Endodermal cell (in vitro differentiated cells): ENCODE measurements at regions not wholly inside any gene's neighbourhood (a gene's known extent, or its start where the extent isn't known, plus 50 kb on each side); places are given as distances from the start of the nearest gene placed in this dataset.

Source experiments
- DNase-seq: peaks from one replicate; pipeline ENCODE4 v3.0.0-alpha.2; 2017
- H3K27ac ChIP-seq: 2 replicates; pipeline ENCODE4 v1.5.1; 2013; ENCODE audit warnings: mild to moderate bottlenecking, low read depth, low read length, moderate library complexity
- H3K27me3 ChIP-seq: 2 replicates; pipeline ENCODE4 v1.6.1; 2013; ENCODE audit warnings: mild to moderate bottlenecking, low read length, moderate library complexity; ENCODE audit not compliant: insufficient read depth, control insufficient read depth, poor library complexity, severe bottlenecking
- H3K36me3 ChIP-seq: 2 replicates; pipeline ENCODE4 v1.7.0; 2013; ENCODE audit warnings: mild to moderate bottlenecking, low read length, moderate library complexity; ENCODE audit not compliant: control insufficient read depth, insufficient read depth
- H3K4me1 ChIP-seq: one replicate; pipeline ENCODE4 v1.7.0; 2013; ENCODE audit warnings: low read length; ENCODE audit not compliant: control insufficient read depth, insufficient read depth
- H3K4me3 ChIP-seq: 2 replicates; pipeline ENCODE4 v1.5.1; 2013; ENCODE audit warnings: mild to moderate bottlenecking, low read length, moderate library complexity
- H3K9ac ChIP-seq: 2 replicates; pipeline ENCODE4 v1.6.1; 2013; ENCODE audit warnings: mild to moderate bottlenecking, low read length, moderate library complexity; ENCODE audit not compliant: poor library complexity, severe bottlenecking; ENCODE audit errors: extremely low read depth
- H3K9me3 ChIP-seq: 2 replicates; pipeline ENCODE4 v1.6.1; 2013; ENCODE audit warnings: mild to moderate bottlenecking, low read length, moderate library complexity; ENCODE audit not compliant: control insufficient read depth
- H3K27ac Mint-ChIP-seq: 2 replicates; pipeline ENCODE4 v1.8.0; 2020; ENCODE audit warnings: mixed read lengths
- H3K27me3 Mint-ChIP-seq: 2 replicates; pipeline ENCODE4 v1.8.0; 2021; ENCODE audit warnings: mild to moderate bottlenecking, mixed read lengths; ENCODE audit not compliant: insufficient read depth
- H3K36me3 Mint-ChIP-seq: 2 replicates; pipeline ENCODE4 v1.8.0; 2020; ENCODE audit warnings: low read depth, mixed read lengths
- H3K4me1 Mint-ChIP-seq: 2 replicates; pipeline ENCODE4 v1.8.0; 2020; ENCODE audit warnings: mixed read lengths
- H3K4me3 Mint-ChIP-seq: 2 replicates; pipeline ENCODE4 v1.8.0; 2020; ENCODE audit warnings: mild to moderate bottlenecking, moderate library complexity, mixed read lengths
- H3K9me3 Mint-ChIP-seq: 2 replicates; pipeline ENCODE4 v1.8.0; 2020; ENCODE audit warnings: mild to moderate bottlenecking, mixed read lengths
- WGBS, 2 experiments: methylation state at CpG; one replicate each; pipeline versions ENCODE4 v1.1.5 to v1.1.7; 2013; ENCODE audit warnings: missing lambda C conversion rate in 2 of 2, mixed read lengths in 1 of 2; ENCODE audit not compliant: insufficient coverage in 1 of 2, insufficient read length in 1 of 2; 5-methylcytosine and 5-hydroxymethylcytosine counted together
- TF ChIP-seq, protein P1 (sequence below): fragments of 200-600 bp; sonication (generic); conservative IDR thresholded peaks from 2 replicates; pipeline ENCODE4 v1.5.0; 2021; ENCODE audit warnings: antibody characterized with exemption, mild to moderate bottlenecking

DNA sequence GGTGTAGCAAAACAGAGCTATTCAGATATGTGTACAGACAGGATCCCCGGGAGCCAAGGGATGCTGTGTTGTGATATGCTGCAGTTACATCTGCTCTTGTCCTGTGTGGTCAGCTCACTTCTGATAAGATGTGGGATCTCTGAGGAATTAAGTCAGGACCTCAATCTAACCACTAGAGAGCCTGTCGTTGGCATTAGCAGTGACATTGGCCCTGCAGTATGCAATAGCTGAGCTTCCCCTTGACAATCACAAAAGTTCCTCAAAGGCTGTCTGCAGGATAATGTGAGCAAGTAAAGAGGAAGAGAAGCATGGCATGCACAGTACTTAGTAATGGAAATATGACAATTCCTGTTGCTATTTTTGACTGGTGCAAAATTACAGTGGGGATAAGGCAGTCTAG lies 203.4 kb upstream of the MIR17HG start:
- no peak overlapping the region for H3K4me3 ChIP-seq
- H3K36me3 ChIP-seq: no peaks in the 10 kb centered on the region
- H3K9ac ChIP-seq: no peak overlapping the region
- TF ChIP-seq, protein P1, sequence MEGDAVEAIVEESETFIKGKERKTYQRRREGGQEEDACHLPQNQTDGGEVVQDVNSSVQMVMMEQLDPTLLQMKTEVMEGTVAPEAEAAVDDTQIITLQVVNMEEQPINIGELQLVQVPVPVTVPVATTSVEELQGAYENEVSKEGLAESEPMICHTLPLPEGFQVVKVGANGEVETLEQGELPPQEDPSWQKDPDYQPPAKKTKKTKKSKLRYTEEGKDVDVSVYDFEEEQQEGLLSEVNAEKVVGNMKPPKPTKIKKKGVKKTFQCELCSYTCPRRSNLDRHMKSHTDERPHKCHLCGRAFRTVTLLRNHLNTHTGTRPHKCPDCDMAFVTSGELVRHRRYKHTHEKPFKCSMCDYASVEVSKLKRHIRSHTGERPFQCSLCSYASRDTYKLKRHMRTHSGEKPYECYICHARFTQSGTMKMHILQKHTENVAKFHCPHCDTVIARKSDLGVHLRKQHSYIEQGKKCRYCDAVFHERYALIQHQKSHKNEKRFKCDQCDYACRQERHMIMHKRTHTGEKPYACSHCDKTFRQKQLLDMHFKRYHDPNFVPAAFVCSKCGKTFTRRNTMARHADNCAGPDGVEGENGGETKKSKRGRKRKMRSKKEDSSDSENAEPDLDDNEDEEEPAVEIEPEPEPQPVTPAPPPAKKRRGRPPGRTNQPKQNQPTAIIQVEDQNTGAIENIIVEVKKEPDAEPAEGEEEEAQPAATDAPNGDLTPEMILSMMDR: peak; percentile 36
- Mint-ChIP-seq H3K27me3 (no peaks in the 10 kb centered on the region), H3K4me1 (peaks cover 21% of the 10 kb centered on the region), H3K27ac (no peak overlapping the region), H3K4me3 (no peak overlapping the region), H3K36me3 (no peaks in the 10 kb centered on the region), H3K9me3 (no peaks in the 10 kb centered on the region)
- H3K27ac ChIP-seq: no peak overlapping the region
- H3K27me3 ChIP-seq: no peaks in the 10 kb centered on the region
- peaks cover 4% of the 10 kb centered on the region for H3K4me1 ChIP-seq
- no peaks in the 10 kb centered on the region for H3K9me3 ChIP-seq
- WGBS, 2 experiments: 75 to 90% methylated on average over 1 to 2 of the region's 2 CpGs
- DNase-seq: no peak

DNA sequence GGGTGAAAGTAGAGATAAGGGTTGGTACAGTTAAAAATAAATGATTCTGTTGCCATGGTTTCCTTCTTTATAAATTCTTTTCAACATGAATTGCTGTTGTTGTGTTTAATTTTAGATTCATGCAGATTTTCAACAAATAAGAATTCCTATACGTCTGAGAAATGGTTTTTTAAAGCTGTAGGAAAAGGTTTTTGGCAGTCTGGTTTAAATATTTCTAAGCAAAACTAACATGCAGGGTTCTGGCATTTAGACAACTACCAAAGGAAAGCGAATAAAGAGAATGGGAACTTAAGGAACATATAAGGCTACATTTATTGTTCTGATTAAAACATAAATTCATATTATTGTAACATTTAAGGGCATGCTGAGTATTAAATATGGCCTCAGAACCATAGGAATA lies 203.0 kb upstream of the MIR17HG start:
- Histone ChIP-seq H3K9ac (no peak overlapping the region), H3K4me1 (peaks cover 4% of the 10 kb centered on the region), H3K27ac (no peak overlapping the region), H3K4me3 (no peak overlapping the region), H3K9me3 (no peaks in the 10 kb centered on the region), H3K27me3 (no peaks in the 10 kb centered on the region), H3K36me3 (no peaks in the 10 kb centered on the region)
- 77% methylated on average over 2 of the region's 2 CpGs; no CpG with 5 or more reads in 1 of the 2 experiments for WGBS, 2 experiments
- H3K27ac Mint-ChIP-seq: no peak overlapping the region
- H3K4me3 Mint-ChIP-seq: no peak overlapping the region
- H3K9me3 Mint-ChIP-seq: no peaks in the 10 kb centered on the region
- H3K36me3 Mint-ChIP-seq: no peaks in the 10 kb centered on the region
- DNase-seq: no peak
- TF ChIP-seq, protein P1: no peak
- H3K27me3 Mint-ChIP-seq: no peaks in the 10 kb centered on the region
- H3K4me1 Mint-ChIP-seq: peaks cover 21% of the 10 kb centered on the region

DNA sequence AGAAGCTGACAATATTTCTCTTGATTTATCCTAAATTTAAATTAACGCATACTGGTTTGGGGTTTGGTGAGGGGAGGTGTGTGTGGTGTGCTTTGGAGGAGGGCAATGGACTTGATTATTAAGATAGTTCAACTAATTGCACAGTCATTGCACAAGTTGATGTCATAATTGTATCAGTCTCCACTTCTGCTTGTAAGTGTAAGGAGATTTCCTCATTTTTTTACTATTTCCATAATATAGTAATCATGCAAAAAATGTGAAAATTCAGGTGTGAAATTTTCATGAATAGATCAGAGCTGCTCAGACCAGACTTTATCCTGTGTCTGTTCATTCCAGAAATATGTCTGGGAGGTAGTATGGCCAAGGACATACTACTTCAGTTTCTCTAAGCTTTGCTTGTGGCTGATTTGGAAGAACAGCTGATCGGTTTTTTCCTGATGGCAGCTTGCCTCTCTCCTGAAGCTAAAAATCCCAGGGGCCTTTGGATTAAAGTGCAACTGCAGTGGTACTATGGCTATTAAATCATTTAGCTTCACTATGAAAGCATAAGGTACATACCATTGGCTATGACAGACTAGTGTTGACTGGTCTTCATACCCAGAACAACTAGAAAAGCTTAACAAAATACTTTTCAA lies 201.8 kb upstream of the MIR17HG start:
- TF ChIP-seq, protein P1: no peak
- no peak overlapping the region for H3K27ac ChIP-seq
- H3K36me3 ChIP-seq: no peaks in the 10 kb centered on the region
- no peaks in the 10 kb centered on the region for H3K9me3 Mint-ChIP-seq
- no peaks in the 10 kb centered on the region for H3K4me1 ChIP-seq
- no peaks in the 10 kb centered on the region for H3K36me3 Mint-ChIP-seq
- no peak overlapping the region for H3K9ac ChIP-seq
- H3K4me3 ChIP-seq: no peak overlapping the region
- 88 to 93% methylated on average over 1 to 2 of the region's 2 CpGs for WGBS, 2 experiments
- no peak overlapping the region for H3K4me3 Mint-ChIP-seq
- no peaks in the 10 kb centered on the region for H3K27me3 ChIP-seq
- no peaks in the 10 kb centered on the region for H3K9me3 ChIP-seq
- H3K27ac Mint-ChIP-seq: no peak overlapping the region
- H3K4me1 Mint-ChIP-seq: peaks cover 15% of the 10 kb centered on the region
- no peak for DNase-seq
- H3K27me3 Mint-ChIP-seq: no peaks in the 10 kb centered on the region
